IPS DF 4.7 (cell line): ENCODE measurements at regions not wholly inside any gene's neighbourhood (a gene's known extent, or its start where the extent isn't known, plus 50 kb on each side); places are given as distances from the start of the nearest gene placed in this dataset.
A peak's percentile ranks its signal among the peaks of the same experiment; 100 is the strongest.
"Not testable (repeated sequence)": the region's sequence is repeated elsewhere in the genome, so short reads cannot be mapped to it uniquely, and the experiment has no call there.

Source experiments
- DNase-seq: peaks from one replicate; pipeline ENCODE4 v3.0.0-alpha.2; 2013; ENCODE audit warnings: low spot score; ENCODE audit errors: extremely low read depth

DNA sequence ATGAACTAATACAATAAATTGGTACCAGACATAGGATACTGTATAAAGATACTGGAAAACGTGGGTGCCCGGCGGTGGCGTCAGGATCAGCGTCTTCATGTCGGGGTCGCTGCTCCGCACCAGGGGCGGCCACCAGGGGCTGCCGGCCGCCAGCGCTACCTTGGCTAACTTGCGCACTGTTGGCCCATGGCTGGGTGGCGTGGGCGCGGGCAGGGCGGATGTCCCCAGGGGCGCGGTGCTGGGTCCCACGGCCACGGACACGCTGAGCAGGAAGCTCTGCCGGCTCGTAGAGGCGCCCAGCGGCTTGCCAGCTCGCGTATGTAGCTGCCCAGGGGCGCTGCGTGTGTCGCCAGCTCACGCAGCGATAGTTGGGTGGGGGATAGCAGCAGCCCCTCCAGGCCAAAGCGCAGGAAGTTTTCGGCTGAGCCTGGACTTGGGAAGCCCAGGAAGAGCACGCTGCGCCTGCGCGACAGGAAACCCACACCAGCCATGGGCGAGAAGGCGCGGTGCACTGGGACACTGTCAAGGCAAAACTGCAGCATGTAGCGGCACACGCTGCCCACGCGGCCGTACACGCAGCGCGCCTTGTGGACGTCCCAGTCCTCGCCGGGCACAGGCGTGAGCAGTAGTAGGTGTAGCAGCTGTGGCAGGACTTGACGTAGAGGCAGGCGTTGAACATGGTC, 299.9 kb downstream of the CCDC74A start:
- no peak for DNase-seq

GRCh38 chr2:131828164-131828561, 300.5 kb downstream of the CCDC74A start:
- no peak for DNase-seq

DNA sequence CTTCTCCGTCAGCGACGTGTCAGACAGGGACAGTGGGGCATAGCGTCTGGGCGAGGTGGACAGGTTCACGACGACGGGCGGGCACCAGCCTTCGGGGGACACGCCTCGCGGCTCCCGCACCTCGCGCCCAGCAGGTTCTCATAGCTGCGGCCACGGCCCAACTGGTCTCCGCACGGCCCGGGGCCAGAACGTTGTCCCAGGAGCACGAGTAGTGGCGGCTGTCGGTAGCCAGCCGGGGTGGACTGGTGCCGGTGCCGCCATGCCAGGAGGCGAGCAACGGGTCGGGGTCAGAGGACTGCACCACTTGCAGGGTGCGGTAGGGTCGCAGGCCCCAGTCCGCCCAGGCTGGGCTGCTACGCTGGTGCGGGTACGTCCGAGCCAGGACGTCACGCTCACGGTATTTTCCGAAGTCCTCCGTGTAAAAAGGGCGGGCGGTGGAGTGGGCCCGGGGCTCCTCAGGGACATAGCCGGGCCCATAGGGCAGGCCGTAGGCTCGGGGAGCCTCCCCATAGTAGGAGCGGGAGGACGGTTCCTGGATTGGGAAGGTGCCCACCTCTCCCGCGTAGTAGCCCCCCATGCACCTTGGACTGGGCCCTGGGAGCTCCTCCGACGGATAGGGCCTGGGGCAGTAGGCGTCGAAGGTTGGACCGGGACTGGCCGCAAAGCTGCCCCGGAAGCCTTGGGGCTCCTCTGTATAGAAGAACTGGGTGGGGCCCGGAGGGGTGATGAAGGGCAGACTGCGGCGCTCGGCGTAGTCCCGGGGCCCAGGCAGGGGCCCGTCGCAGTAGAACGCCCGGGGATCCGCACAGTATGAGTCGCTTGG, 301.2 kb downstream of the CCDC74A start:
- DNase-seq = not testable (repeated sequence)

DNA sequence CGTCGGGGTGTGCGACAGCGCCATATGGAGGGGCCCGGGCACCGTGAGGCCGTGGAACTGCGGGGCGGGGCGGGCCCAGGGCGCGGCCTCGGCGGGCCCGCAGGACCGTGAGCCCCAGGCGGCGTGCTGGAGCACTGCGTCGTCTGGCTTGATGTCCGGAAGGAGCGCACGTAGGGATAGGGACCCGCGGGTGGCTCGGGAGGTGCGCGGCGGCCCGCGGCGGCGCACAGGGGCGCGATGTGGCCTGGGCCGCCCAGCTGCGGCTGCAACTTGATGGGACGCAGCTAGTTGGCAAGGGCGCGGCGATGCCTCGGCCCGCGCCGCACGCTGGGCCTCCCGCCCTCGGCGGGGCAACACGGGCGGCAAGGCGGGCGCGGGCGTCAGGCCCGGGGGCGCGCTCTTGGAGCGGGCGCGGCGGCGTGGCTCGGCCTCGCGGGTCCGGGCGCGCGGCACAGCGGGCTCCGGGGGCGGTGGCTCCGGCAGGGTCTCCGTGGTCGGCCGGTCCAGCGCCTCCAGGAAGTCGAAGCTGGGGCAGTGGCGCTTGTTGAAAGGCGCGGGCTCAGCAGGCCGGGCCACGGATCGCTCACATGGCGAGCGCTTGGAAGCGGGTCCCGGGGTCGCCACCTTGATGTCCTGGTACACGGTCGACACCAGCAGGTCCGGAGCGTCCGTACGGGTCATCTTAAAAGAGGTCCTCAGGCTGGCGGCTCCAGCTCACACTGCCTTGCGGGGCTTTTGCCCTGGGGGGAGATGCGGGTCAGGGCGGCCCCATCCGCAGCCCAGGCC, 302.0 kb downstream of the CCDC74A start:
- not testable (repeated sequence) for DNase-seq

- DNase-seq = not testable (repeated sequence)
Measured at GRCh38 chr2:131830242-131830945, 302.7 kb downstream of the CCDC74A start.

GRCh38 chr2:131830946-131831310, 303.2 kb downstream of the CCDC74A start:
- DNase-seq = not testable (repeated sequence)

- peak; percentile 38 for DNase-seq
Measured at GRCh38 chr2:131831450-131832208, 303.9 kb downstream of the CCDC74A start.

DNA sequence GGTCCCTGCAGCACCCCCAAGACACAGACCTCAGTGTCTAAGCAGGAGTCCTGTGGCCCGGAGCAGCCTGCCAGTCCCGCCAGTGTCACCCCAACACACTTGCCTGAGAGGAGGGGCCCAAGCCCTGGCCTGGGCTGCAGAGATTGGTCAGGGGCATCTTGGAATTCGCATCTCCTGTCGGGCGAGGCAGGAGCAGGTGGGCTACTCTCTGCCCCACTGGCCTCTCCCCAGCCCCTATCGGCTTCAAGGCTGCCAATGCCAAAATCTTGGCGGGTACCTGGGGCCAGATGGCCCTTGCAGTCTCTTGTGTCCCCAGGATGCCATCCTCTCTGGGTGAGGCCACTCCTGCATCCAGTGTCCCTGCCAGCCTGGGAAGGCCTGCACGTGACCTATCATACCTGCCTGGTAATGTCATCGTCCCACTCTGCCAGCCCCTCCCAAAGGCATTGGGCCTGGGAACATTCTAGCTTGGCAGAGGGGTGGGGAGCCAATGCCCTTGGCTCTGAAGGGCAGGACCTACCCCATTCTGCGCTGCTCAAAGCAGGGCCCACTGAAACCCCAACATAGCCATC, 304.6 kb downstream of the CCDC74A start:
- DNase-seq = not testable (repeated sequence)

DNA sequence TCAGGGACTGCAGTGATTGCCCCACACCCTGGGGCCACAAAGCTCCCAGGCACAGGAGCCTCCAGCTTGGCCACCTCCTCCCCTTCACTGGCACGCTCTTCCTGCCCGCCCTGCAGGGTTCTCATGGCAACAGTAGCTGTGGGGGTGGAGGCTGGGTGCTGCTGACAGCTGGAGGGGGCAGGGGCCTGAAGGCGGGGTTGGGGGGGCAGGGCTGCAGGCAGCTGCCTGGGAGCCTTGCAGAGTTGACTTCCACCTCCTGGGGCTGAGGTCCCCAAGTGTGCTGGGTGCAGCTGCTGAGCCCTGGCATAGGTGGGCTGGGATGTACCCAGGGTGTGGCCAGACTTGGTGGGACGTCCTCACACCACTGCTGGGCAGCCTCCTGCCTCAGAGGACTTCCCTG, 305.2 kb downstream of the CCDC74A start:
- not testable (repeated sequence) for DNase-seq

DNA sequence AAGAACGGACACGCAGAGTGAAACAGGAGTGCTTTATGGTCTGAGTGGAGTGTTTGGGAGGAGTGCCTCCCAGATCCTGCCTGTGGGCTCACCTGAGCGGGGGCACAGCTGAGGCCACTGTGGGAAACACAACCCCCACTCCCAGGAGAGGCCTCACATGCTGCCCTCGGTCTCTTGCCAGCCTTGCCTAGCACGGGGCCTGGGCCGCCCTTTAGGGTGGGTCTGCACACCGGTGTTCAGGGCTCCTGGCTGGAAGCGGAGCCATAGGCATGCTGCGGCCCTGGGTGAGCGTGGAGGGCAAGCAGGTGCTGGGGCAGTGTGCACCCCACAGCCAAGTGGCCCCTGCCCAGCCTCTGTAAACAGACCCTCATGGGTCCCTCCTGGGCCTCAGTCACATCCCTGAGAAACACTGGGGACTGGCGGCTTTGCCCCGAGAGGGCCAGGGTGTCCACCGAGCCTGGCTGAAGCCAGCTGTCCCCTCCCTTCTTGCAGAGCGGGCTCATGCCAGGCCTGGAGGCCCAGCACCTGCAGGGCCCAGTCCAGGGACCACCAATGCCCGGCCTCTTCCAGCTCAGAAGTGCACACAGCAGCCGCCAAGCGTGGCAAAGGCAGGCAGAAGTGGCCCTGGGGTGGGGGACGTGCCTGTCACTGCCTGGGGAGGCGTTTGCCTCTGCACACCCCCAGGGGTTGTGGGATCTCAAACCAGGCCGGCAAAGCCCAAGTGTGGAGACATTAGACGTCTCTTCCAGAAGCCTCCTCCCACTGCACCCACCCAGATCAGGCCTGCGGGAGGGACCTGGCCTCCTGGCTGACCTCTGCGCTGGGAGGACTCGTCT, 305.9 kb downstream of the CCDC74A start:
- DNase-seq = not testable (repeated sequence)

GRCh38 chr2:131834203-131835020, 306.7 kb downstream of the CCDC74A start:
- not testable (repeated sequence) for DNase-seq

DNA sequence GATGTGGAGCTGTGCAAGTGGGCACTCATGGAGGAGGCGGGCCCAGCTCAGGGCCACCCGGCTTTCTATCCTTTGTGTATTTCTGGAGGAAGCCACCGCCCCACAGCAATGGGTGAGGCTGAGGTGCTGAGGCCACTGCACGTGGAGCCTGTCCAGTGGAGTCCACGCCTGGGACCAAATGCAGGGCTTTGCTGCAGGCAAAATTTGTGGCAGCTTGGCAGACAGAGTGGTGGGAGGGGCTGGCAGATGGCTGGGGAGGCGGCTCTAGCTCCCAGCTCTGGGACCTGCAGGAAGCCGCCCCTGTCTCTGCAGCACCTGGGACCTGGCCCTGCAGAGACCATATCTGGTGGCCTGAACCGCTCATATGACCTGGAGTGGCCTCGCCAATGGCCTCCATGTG, 307.3 kb downstream of the CCDC74A start:
- DNase-seq = not testable (repeated sequence)

GRCh38 chr2:131835621-131836091, 308.0 kb downstream of the CCDC74A start:
- no peak for DNase-seq

DNA sequence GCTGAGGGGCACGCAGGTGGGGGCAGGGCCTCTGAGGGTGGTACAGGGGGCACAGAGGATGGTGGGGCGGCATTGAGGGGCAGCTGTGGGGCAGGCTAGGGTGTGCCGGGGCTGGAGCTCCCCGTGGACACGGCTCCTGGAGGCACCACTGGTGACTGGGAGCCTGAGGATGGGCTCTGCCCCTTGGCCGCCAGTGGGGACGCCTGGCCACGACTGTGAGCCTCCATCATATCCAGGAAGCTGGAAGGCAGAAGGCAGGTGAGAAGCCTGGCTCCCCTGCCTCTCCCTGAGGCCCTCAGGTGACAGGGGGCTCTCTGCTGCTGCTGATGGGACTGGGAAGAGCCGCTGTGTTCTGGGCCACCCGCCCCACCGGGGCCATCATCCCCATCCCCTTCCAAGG, 308.4 kb downstream of the CCDC74A start:
- not testable (repeated sequence) for DNase-seq

DNA sequence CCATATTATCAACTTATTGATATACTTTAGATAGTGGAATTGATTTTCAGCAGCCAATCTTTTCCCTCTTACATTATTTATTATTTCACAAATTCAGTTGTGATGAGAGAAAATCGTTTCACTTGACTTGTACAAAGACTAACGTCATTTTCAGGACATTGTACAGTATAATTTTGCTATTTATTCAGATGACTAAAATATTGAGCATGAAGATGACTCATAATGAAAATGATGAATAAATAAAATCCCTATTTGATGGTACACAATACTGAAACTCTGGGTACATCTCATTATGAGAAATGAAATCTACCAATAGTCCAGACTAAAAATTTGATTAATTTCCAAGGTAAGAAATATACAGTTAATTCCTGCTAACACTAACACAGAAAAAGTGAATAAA, 316.4 kb downstream of the CCDC74A start:
- DNase-seq = not testable (repeated sequence)

GRCh38 chr2:131856202-131856601, 305.6 kb downstream of the ANKRD30BL start:
- DNase-seq = not testable (repeated sequence)

GRCh38 chr2:131858197-131858596, 303.6 kb downstream of the ANKRD30BL start:
- DNase-seq = not testable (repeated sequence)
